HUES6 (cell line): ENCODE measurements at regions not wholly inside any gene's neighbourhood (a gene's known extent, or its start where the extent isn't known, plus 50 kb on each side); places are given as distances from the start of the nearest gene placed in this dataset.
"Not testable (repeated sequence)": the region's sequence is repeated elsewhere in the genome, so short reads cannot be mapped to it uniquely, and the experiment has no call there.

Source experiments
- H3K27ac ChIP-seq: 2 replicates; pipeline ENCODE4 v1.7.0; 2013; ENCODE audit warnings: low read depth, mild to moderate bottlenecking, low read length, inconsistent platforms
- H3K27me3 ChIP-seq: 2 replicates; pipeline ENCODE4 v1.6.1; 2013; ENCODE audit warnings: low read length; ENCODE audit not compliant: control insufficient read depth, insufficient read depth
- H3K36me3 ChIP-seq: 2 replicates; pipeline ENCODE4 v1.6.1; 2013; ENCODE audit warnings: low read length; ENCODE audit not compliant: control insufficient read depth, insufficient read depth
- H3K4me1 ChIP-seq: 2 replicates; pipeline ENCODE4 v1.6.1; 2013; ENCODE audit warnings: low read length; ENCODE audit not compliant: control insufficient read depth, insufficient read depth
- H3K4me3 ChIP-seq: 2 replicates; pipeline ENCODE4 v1.5.1; 2013; ENCODE audit warnings: low read depth, low read length
- H3K9ac ChIP-seq: one replicate; pipeline ENCODE4 v1.6.1; 2013; ENCODE audit warnings: mild to moderate bottlenecking, low read length
- H3K9me3 ChIP-seq: 2 replicates; pipeline ENCODE4 v1.6.1; 2013; ENCODE audit warnings: low read depth, low read length; ENCODE audit not compliant: control insufficient read depth, insufficient read depth

DNA sequence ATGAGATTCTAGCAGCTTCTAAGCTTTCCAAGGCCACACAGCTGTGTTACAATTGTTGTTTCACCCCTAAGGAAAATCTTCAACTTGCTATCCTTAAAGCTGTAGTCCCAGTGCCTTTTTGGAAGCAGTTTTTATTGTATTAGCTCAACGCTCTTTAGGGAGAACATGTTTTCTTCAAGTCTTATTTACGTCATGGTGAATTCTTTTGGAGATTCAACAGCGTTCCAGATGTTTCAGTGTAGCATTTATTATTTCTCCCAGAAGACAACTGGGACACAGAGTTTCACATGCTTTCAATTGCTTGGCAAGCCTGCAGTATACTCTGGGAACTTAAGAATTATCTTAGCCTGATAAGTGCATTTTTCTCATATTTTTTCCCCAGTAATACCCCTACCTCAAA is 888.3 kb downstream of the PLOD2 start:
- H3K4me3 ChIP-seq = no peak overlapping the region
- H3K27me3 ChIP-seq = no peaks in the 10 kb centered on the region
- no peaks in the 10 kb centered on the region for H3K36me3 ChIP-seq
- no peak overlapping the region for H3K9ac ChIP-seq
- no peaks in the 10 kb centered on the region for H3K4me1 ChIP-seq
- H3K9me3 ChIP-seq = peaks cover 14% of the 10 kb centered on the region; the same call in 1 of the 2 replicates
- no peak overlapping the region for H3K27ac ChIP-seq

DNA sequence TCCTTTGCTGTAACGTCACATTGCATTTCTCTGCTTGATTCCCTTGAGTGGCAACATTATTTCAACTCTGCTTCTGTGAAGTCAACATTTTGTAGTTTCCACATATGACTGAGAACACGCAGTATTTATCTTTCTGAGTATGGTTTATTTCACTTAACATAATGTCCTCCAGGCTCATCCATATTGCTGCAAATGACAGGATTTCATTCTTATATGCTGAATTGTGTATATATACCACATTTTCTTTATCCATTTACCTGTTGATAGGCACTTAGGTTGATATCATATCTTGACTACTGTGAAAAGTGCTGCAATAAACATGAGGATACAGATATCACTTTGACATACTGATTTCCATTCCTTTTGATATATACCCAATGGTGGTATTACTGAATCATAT is 878.5 kb downstream of the PLOD2 start:
- H3K9ac ChIP-seq = no peak overlapping the region
- no peaks in the 10 kb centered on the region for H3K9me3 ChIP-seq
- H3K4me1 ChIP-seq = no peaks in the 10 kb centered on the region
- H3K27ac ChIP-seq = no peak overlapping the region
- no peak overlapping the region for H3K4me3 ChIP-seq
- H3K36me3 ChIP-seq = no peaks in the 10 kb centered on the region
- no peaks in the 10 kb centered on the region for H3K27me3 ChIP-seq

DNA sequence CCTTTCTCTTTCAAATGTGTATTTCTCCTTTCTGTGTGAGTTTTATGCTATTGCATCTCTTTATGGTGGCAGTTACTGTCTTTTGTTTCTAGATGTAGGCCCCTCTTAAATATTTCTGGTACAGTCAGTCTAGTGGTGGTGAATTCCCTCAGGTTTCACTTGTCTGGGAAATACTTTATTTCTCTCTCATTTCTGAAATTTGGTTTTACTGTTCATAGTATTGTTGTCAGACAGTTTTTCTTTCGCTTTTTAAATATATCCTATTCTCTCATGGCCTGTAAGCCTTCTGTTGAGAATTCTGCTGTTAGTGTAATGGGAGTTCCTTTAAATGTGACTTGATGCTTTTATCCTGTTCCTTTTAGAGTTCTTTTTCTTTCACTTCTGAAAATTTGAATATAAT is 874.0 kb downstream of the PLOD2 start:
- no peaks in the 10 kb centered on the region for H3K36me3 ChIP-seq
- H3K4me1 ChIP-seq = no peaks in the 10 kb centered on the region
- no peaks in the 10 kb centered on the region for H3K27me3 ChIP-seq
- no peak overlapping the region for H3K27ac ChIP-seq
- no peak overlapping the region for H3K9ac ChIP-seq
- H3K4me3 ChIP-seq = no peak overlapping the region
- no peaks in the 10 kb centered on the region for H3K9me3 ChIP-seq

DNA sequence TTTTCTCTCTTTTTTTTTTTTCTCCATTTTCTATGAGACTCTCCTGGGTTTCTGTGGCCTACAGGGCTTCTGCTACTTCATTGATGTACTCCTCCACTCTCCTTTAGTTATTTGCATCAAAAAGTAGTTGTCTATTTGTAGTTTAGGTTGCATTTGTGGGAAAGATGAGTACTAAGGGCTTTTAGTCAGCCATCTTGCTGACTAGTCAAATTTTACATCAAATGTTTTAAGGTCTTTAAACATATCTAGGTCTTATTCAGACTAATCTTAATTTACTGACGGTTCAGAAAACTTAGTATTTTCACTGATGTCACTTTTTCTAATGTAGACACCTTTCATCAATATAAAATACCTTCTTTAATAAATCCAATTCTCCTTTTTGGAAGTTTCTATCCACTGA is 871.0 kb downstream of the PLOD2 start:
- Histone ChIP-seq H3K4me1 (no peaks in the 10 kb centered on the region), H3K27ac (no peak overlapping the region), H3K36me3 (no peaks in the 10 kb centered on the region), H3K27me3 (no peaks in the 10 kb centered on the region), H3K9ac (no peak overlapping the region), H3K9me3 (no peaks in the 10 kb centered on the region), H3K4me3 (no peak overlapping the region)

DNA sequence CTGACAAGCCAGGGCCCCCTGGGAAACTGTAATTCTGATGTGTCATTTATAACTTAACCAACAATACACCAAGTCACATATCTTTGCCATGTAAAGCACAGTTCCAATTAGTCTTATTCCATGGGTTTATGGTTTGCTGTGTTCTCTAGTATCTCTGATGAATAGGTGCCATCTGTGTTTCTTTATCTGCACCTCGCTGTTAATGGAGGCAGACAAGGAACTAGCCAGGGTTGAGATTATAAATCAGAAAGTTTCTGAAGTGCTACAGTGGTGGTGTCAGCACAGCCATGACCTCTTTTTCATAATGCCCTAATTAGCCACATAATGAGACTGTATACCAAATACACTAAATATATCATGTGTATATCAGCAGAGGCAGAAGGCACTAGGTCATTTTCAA is 866.4 kb downstream of the PLOD2 start:
- Histone ChIP-seq H3K9ac (no peak overlapping the region), H3K27ac (no peak overlapping the region), H3K4me1 (no peaks in the 10 kb centered on the region), H3K9me3 (no peaks in the 10 kb centered on the region), H3K27me3 (no peaks in the 10 kb centered on the region), H3K4me3 (no peak overlapping the region), H3K36me3 (no peaks in the 10 kb centered on the region)

DNA sequence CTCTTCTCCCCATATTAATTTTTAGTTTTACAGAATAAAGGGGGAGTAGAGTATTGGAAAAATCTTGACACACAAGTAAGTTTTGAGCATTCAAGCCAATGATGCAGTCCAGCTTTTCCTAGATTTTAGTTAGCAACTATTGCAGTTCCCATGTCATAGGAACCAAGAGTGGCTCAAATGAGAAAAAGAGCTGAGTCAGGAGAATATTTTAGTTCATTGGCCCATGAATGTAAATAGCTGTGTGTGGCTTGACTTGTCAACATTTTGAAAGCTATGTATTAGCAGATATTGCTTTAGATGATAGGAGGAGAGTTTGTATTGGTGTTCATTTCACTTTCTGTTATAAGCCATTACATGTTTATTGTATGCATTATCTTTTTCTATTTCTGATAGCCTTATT is 853.7 kb downstream of the PLOD2 start:
- no peaks in the 10 kb centered on the region for H3K4me1 ChIP-seq
- H3K27me3 ChIP-seq = no peaks in the 10 kb centered on the region
- H3K9me3 ChIP-seq = peaks cover 4% of the 10 kb centered on the region; the same call in 1 of the 2 replicates
- H3K4me3 ChIP-seq = no peak overlapping the region
- H3K27ac ChIP-seq = no peak overlapping the region
- H3K9ac ChIP-seq = no peak overlapping the region
- H3K36me3 ChIP-seq = no peaks in the 10 kb centered on the region

DNA sequence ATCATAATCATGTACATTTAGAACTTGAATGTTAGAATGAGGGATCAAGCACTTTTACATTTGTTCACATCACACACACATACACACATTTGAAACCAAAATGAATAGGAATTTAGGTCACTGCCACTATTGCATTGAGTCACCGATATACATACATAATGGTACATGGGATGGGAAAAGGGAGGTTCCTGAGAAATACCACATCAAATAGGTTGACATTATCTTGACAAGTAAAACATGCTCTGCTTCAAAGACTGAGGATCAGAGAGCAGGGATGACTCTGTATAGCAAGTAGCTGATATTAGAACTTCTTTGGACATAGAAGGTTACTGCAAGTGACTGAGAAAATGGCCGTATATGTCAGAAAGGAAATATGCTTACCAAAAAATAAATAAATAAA is 847.2 kb downstream of the PLOD2 start:
- no peak overlapping the region for H3K27ac ChIP-seq
- H3K4me3 ChIP-seq = no peak overlapping the region
- H3K27me3 ChIP-seq = no peaks in the 10 kb centered on the region
- no peaks in the 10 kb centered on the region for H3K4me1 ChIP-seq
- no peaks in the 10 kb centered on the region for H3K36me3 ChIP-seq
- H3K9me3 ChIP-seq = peaks cover 6% of the 10 kb centered on the region
- H3K9ac ChIP-seq = no peak overlapping the region

DNA sequence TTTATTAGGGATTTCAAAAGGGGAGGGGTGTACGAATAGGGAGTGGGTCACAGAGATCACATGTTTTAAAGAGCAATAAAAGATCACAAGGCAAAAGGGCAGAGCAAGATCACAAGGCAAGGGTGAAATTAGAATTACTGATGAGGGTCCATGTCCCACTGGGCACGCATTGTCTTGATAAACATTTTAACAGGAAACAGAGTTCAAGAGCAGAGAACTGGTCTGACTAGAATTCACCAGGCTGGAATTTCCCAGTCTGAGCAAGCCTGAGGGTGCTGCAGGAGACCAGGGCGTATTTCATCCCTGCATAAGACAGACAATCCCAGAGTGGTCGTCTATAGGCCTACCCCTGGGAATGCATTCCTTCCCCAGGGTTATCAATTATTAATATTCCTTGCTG is 844.7 kb downstream of the PLOD2 start:
- not testable (repeated sequence) for H3K27me3 ChIP-seq, H3K36me3 ChIP-seq, H3K9ac ChIP-seq, H3K4me3 ChIP-seq, H3K9me3 ChIP-seq, H3K4me1 ChIP-seq, H3K27ac ChIP-seq

DNA sequence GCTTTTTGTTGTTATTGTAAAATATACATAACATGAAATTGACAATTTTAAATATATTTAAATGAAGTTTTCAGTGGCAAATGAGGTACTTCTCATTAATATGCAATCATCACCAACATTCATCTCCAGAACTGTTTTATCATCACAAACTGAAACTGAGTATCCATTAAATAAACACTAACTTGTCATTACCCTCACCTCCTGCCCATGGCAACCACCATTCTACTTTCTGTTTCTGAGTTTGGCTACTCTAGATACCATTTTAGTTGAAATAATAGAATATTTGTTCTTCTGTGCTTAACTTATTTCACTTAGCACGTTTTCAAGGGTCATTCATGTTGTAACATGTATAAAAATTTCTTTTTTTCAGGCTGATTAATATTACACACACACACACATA is 834.3 kb downstream of the PLOD2 start:
- Histone ChIP-seq H3K4me3 (no peak overlapping the region), H3K36me3 (no peaks in the 10 kb centered on the region), H3K9me3 (no peaks in the 10 kb centered on the region), H3K9ac (no peak overlapping the region), H3K27ac (no peak overlapping the region), H3K4me1 (no peaks in the 10 kb centered on the region), H3K27me3 (no peaks in the 10 kb centered on the region)

DNA sequence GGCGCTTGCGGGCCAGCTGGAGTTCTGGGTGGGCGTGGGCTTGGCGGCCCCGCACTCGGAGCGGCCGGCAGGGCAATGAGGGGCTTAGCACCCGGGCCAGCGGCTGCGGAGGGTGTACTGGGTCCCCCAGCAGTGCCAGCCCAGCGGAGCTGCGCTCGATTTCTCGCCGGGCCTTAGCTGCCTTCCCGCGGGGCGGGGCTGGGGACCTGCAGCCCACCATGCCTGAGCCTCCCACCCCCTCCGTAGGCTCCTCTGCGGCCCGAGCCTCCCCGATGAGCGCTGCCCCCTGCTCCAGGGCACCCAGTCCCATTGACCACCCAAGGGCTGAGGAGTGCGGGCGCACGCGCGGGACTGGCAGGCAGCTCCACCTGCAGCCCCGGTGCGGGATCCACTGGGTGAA is 827.6 kb downstream of the PLOD2 start:
- not testable (repeated sequence) for H3K9me3 ChIP-seq, H3K4me1 ChIP-seq, H3K9ac ChIP-seq, H3K4me3 ChIP-seq, H3K27me3 ChIP-seq, H3K27ac ChIP-seq, H3K36me3 ChIP-seq

DNA sequence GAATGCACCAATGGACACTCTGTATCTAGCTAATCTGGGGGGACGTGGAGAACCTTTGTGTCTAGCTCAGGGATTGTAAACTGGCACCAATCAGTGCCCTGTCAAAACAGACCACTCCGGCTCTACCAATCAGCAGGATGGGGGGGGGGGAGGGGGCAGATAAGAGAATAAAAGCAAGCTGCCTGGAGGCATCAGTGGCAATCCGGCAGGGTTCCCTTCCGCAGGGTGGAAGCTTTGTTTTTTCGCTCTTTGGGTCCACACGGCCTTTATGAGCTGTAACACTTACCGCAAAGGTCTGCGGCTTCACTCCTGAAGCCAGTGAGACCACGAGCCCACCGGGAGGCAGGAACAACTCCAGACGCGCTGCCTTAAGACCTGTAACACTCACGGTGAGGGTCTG is 827.1 kb downstream of the PLOD2 start:
- Histone ChIP-seq H3K4me1 (no peaks in the 10 kb centered on the region), H3K27me3 (no peaks in the 10 kb centered on the region), H3K9ac (no peak overlapping the region), H3K9me3 (no peaks in the 10 kb centered on the region), H3K4me3 (peak overlapping the region; percentile 20; the same call in 1 of the 2 replicates), H3K27ac (no peak overlapping the region), H3K36me3 (no peaks in the 10 kb centered on the region)

DNA sequence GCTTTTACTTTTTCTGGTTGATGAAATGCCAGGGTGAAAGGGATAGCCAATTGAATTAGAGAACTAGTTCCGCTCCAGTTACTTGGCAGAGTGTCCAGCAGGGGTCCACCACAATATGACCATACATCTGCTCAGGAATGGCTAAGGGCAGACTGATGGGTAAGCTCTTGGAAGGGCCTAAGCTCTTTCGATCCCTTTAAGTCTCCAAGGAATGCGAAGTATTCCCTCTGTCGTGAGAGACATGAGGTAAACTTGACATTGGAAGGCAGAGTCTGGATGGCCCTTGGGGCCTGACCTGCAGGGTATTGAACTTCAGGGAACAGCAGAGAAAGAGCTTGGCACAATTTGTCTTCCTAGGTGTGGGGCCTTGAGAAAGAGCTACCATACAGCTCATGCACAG is 805.8 kb downstream of the PLOD2 start:
- peaks cover 49% of the 10 kb centered on the region for H3K9me3 ChIP-seq

More for the DNA sequence above, 805.8 kb downstream of the PLOD2 start:
- Histone ChIP-seq H3K36me3 (peaks cover 3% of the 10 kb centered on the region; the same call in 1 of the 2 replicates), H3K27ac (no peak overlapping the region), H3K9ac (no peak overlapping the region), H3K4me3 (no peak overlapping the region), H3K27me3 (no peaks in the 10 kb centered on the region), H3K4me1 (no peaks in the 10 kb centered on the region)
